ENCODE measurements at regions not wholly inside any gene's neighbourhood (a gene's known extent, or its start where the extent isn't known, plus 50 kb on each side); places are given as distances from the start of the nearest gene placed in this dataset.
"Not testable (repeated sequence)": the region's sequence is repeated elsewhere in the genome, so short reads cannot be mapped to it uniquely, and the experiment has no call there.

GRCh38 chr13:64488731-64489130, 2741.4 kb downstream of the PCDH9 start:
- H3K27ac ChIP-seq, result no peak overlapping the region
- TF ChIP-seq CTCF (IDR thresholded peaks at IDR 0.05), result no peak
- no peak for TF ChIP-seq ZFX (IDR thresholded peaks at IDR 0.05; ENCODE audit: borderline replicate concordance)

GRCh38 chr13:64482373-64482772, 2747.8 kb downstream of the PCDH9 start:
- TF ChIP-seq CTCF (IDR thresholded peaks at IDR 0.05), result no peak
- TF ChIP-seq ZFX (IDR thresholded peaks at IDR 0.05; ENCODE audit: borderline replicate concordance), result no peak
- H3K27ac ChIP-seq, result no peak overlapping the region

GRCh38 chr13:64480672-64481071, 2749.5 kb downstream of the PCDH9 start:
- no peak for TF ChIP-seq ZFX (IDR thresholded peaks at IDR 0.05; ENCODE audit: borderline replicate concordance)

GRCh38 chr13:64480211-64480610, 2749.9 kb downstream of the PCDH9 start:
- no peak for TF ChIP-seq CTCF (IDR thresholded peaks at IDR 0.05)
- no peak for TF ChIP-seq ZFX (IDR thresholded peaks at IDR 0.05; ENCODE audit: borderline replicate concordance)
- H3K27ac ChIP-seq, result no peak overlapping the region

More at GRCh38 chr13:64480672-64481071, 2749.5 kb downstream of the PCDH9 start:
- H3K27ac ChIP-seq, result no peak overlapping the region

GRCh38 chr13:64477146-64477545, 2753.0 kb downstream of the PCDH9 start:
- no peak for TF ChIP-seq CTCF (IDR thresholded peaks at IDR 0.05)
- TF ChIP-seq ZFX (IDR thresholded peaks at IDR 0.05; ENCODE audit: borderline replicate concordance), result no peak
- no peak overlapping the region for H3K27ac ChIP-seq

GRCh38 chr13:64476041-64476568, 2754.0 kb downstream of the PCDH9 start:
- H3K27ac ChIP-seq, result not testable (repeated sequence)

- TF ChIP-seq CTCF (IDR thresholded peaks at IDR 0.05) (peak; percentile 74), ZFX (IDR thresholded peaks at IDR 0.05; ENCODE audit: borderline replicate concordance) (no peak)
- no peak overlapping the region for H3K27ac ChIP-seq
Observed at GRCh38 chr13:64471916-64472315, 2758.2 kb downstream of the PCDH9 start.

- no peak overlapping the region for H3K27ac ChIP-seq
- TF ChIP-seq ZFX (IDR thresholded peaks at IDR 0.05; ENCODE audit: borderline replicate concordance), result no peak
Observed at GRCh38 chr13:64470751-64471150, 2759.4 kb downstream of the PCDH9 start.

GRCh38 chr13:64459778-64460177, 2770.4 kb downstream of the PCDH9 start:
- H3K27ac ChIP-seq, result peak overlapping the region; percentile 62
- TF ChIP-seq ZFX (IDR thresholded peaks at IDR 0.05; ENCODE audit: borderline replicate concordance), result no peak
- no peak for TF ChIP-seq CTCF (IDR thresholded peaks at IDR 0.05)

Measured in 22Rv1 (cell line).